ENCODE measurements at regions not wholly inside any gene's neighbourhood (a gene's known extent, or its start where the extent isn't known, plus 50 kb on each side); places are given as distances from the start of the nearest gene placed in this dataset.
"Not testable (repeated sequence)": the region's sequence is repeated elsewhere in the genome, so short reads cannot be mapped to it uniquely, and the experiment has no call there.

- H3K9me3 Mint-ChIP-seq (ENCODE audit: low read depth) = peaks cover 14% of the 10 kb centered on the region
- H3K27me3 Mint-ChIP-seq = no peaks in the 10 kb centered on the region
- H3K27ac Mint-ChIP-seq = no peak overlapping the region
- no peak for DNase-seq (ENCODE audit: low spot score, unreplicated experiment)
- no peaks in the 10 kb centered on the region for H3K36me3 Mint-ChIP-seq (ENCODE audit: insufficient read depth)
- H3K4me3 Mint-ChIP-seq (ENCODE audit: low read depth) = no peak overlapping the region
- TF ChIP-seq, protein P1, sequence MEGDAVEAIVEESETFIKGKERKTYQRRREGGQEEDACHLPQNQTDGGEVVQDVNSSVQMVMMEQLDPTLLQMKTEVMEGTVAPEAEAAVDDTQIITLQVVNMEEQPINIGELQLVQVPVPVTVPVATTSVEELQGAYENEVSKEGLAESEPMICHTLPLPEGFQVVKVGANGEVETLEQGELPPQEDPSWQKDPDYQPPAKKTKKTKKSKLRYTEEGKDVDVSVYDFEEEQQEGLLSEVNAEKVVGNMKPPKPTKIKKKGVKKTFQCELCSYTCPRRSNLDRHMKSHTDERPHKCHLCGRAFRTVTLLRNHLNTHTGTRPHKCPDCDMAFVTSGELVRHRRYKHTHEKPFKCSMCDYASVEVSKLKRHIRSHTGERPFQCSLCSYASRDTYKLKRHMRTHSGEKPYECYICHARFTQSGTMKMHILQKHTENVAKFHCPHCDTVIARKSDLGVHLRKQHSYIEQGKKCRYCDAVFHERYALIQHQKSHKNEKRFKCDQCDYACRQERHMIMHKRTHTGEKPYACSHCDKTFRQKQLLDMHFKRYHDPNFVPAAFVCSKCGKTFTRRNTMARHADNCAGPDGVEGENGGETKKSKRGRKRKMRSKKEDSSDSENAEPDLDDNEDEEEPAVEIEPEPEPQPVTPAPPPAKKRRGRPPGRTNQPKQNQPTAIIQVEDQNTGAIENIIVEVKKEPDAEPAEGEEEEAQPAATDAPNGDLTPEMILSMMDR (IDR thresholded peaks at IDR 0.05; ENCODE audit: unreplicated experiment) = no peak
- peaks cover 26% of the 10 kb centered on the region for H3K4me1 Mint-ChIP-seq (ENCODE audit: low read depth)
These were observed 67.5 kb upstream of the PRL start for GRCh38 chr6:22364306-22364705.

GRCh38 chr6:22366214-22366613 lies 69.4 kb upstream of the PRL start:
- Mint-ChIP-seq H3K9me3 (ENCODE audit: low read depth) (peaks cover 8% of the 10 kb centered on the region), H3K4me1 (ENCODE audit: low read depth) (peaks cover 26% of the 10 kb centered on the region), H3K27ac (no peak overlapping the region), H3K27me3 (no peaks in the 10 kb centered on the region), H3K36me3 (ENCODE audit: insufficient read depth) (no peaks in the 10 kb centered on the region), H3K4me3 (ENCODE audit: low read depth) (no peak overlapping the region)
- TF ChIP-seq, protein P1 (IDR thresholded peaks at IDR 0.05; ENCODE audit: unreplicated experiment) = no peak
- DNase-seq (ENCODE audit: low spot score, unreplicated experiment) = no peak

GRCh38 chr6:22367346-22367745 lies 70.5 kb upstream of the PRL start:
- H3K4me3 Mint-ChIP-seq (ENCODE audit: low read depth) = no peak overlapping the region
- H3K27me3 Mint-ChIP-seq = no peaks in the 10 kb centered on the region
- no peak for DNase-seq (ENCODE audit: low spot score, unreplicated experiment)
- H3K9me3 Mint-ChIP-seq (ENCODE audit: low read depth) = peaks cover 2% of the 10 kb centered on the region
- H3K36me3 Mint-ChIP-seq (ENCODE audit: insufficient read depth) = no peaks in the 10 kb centered on the region
- TF ChIP-seq, protein P1 (IDR thresholded peaks at IDR 0.05; ENCODE audit: unreplicated experiment) = no peak
- peaks cover 22% of the 10 kb centered on the region for H3K4me1 Mint-ChIP-seq (ENCODE audit: low read depth)
- no peak overlapping the region for H3K27ac Mint-ChIP-seq

- Mint-ChIP-seq H3K36me3 (ENCODE audit: insufficient read depth) (no peaks in the 10 kb centered on the region), H3K27ac (no peak overlapping the region), H3K9me3 (ENCODE audit: low read depth) (peaks cover 2% of the 10 kb centered on the region), H3K27me3 (no peaks in the 10 kb centered on the region), H3K4me1 (ENCODE audit: low read depth) (peaks cover 8% of the 10 kb centered on the region), H3K4me3 (ENCODE audit: low read depth) (no peak overlapping the region)
- DNase-seq (ENCODE audit: low spot score, unreplicated experiment) = no peak
- TF ChIP-seq, protein P1 (IDR thresholded peaks at IDR 0.05; ENCODE audit: unreplicated experiment) = no peak
These were observed 72.0 kb upstream of the PRL start for GRCh38 chr6:22368794-22369193.

GRCh38 chr6:22372922-22373321 lies 76.1 kb upstream of the PRL start:
- peaks cover 11% of the 10 kb centered on the region for H3K9me3 Mint-ChIP-seq (ENCODE audit: low read depth)
- no peak overlapping the region for H3K27ac Mint-ChIP-seq
- no peaks in the 10 kb centered on the region for H3K36me3 Mint-ChIP-seq (ENCODE audit: insufficient read depth)
- no peaks in the 10 kb centered on the region for H3K27me3 Mint-ChIP-seq
- TF ChIP-seq, protein P1 (IDR thresholded peaks at IDR 0.05; ENCODE audit: unreplicated experiment) = no peak
- H3K4me3 Mint-ChIP-seq (ENCODE audit: low read depth) = no peak overlapping the region
- DNase-seq (ENCODE audit: low spot score, unreplicated experiment) = no peak
- no peaks in the 10 kb centered on the region for H3K4me1 Mint-ChIP-seq (ENCODE audit: low read depth)

- not testable (repeated sequence) for DNase-seq (ENCODE audit: low spot score, unreplicated experiment); H3K27me3 Mint-ChIP-seq; H3K4me1 Mint-ChIP-seq (ENCODE audit: low read depth); H3K4me3 Mint-ChIP-seq (ENCODE audit: low read depth); H3K27ac Mint-ChIP-seq; H3K36me3 Mint-ChIP-seq (ENCODE audit: insufficient read depth)
- H3K9me3 Mint-ChIP-seq (ENCODE audit: low read depth) = peaks cover 13% of the 10 kb centered on the region
These were observed 78.1 kb upstream of the PRL start for GRCh38 chr6:22374950-22375349.

- not testable (repeated sequence) for H3K4me3 Mint-ChIP-seq (ENCODE audit: low read depth); DNase-seq (ENCODE audit: low spot score, unreplicated experiment); H3K27me3 Mint-ChIP-seq; H3K36me3 Mint-ChIP-seq (ENCODE audit: insufficient read depth); H3K27ac Mint-ChIP-seq; H3K4me1 Mint-ChIP-seq (ENCODE audit: low read depth)
- H3K9me3 Mint-ChIP-seq (ENCODE audit: low read depth) = peaks cover 13% of the 10 kb centered on the region
These were observed 79.5 kb upstream of the PRL start for GRCh38 chr6:22376293-22376692.

DNA sequence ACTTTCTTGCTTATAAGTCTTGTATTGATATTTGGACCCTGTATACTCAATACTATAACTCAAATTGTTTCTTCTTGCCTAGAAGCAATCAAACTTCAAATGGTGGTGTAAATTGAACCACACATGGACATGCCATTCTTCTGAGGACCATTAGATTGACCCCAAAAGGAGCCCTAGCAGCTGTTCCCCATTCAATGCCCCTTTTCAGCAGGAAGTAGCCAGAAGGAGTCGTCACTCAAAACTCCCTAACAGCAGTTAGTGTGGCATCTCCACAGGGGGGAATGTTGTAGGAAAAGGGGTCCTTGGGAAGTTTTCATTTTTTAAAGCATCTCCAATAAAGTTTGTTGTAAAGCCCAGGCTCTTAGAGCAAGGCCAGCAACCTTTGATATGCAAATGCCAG lies 81.7 kb upstream of the PRL start:
- not testable (repeated sequence) for H3K27me3 Mint-ChIP-seq; H3K4me1 Mint-ChIP-seq (ENCODE audit: low read depth); H3K4me3 Mint-ChIP-seq (ENCODE audit: low read depth); DNase-seq (ENCODE audit: low spot score, unreplicated experiment); H3K36me3 Mint-ChIP-seq (ENCODE audit: insufficient read depth); H3K27ac Mint-ChIP-seq
- H3K9me3 Mint-ChIP-seq (ENCODE audit: low read depth) = peaks cover 13% of the 10 kb centered on the region
